OCI-LY3 (cell line): ENCODE measurements at regions not wholly inside any gene's neighbourhood (a gene's known extent, or its start where the extent isn't known, plus 50 kb on each side); places are given as distances from the start of the nearest gene placed in this dataset.

ENCODE experiments used
- CTCF ChIP-seq: fragments of 200-600, 300-600 bp; sonication (generic); IDR thresholded peaks from 2 replicates; pipeline ENCODE4 v1.5.1; 2014; ENCODE audit warnings: antibody characterized with exemption, low read length, low read depth
- EZH2phosphoT487 ChIP-seq: fragments of 200-600 bp; shearing (Covaris generic); IDR thresholded peaks from 2 replicates; pipeline ENCODE4 v1.6.1; 2018; ENCODE audit warnings: antibody characterized with exemption, mixed run types, low read depth

DNA sequence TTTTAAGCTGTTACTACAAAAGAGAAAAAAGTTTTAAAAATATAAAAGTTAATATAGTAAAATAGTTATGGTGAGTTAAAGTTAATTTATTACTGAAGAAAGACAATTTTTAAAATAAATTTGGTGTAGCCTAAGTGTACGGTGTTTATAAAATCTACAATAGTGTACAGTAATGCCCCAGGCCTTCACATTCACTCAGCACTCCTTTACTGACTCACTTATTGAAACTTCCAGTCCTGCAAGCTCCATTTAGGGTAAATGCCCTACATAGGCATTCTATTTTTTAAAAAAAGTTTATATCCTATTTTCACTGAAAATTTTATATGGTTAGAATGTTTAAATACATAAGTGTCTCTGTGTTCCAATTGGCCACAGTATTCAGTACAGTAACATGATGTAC lies 769.5 kb upstream of the NOVA1 start:
- TF ChIP-seq EZH2phosphoT487 (no peak), CTCF (no peak)
